NOMO-1 treated with dmso at 0.1 percent for 144 hours (cell line): ENCODE measurements at regions not wholly inside any gene's neighbourhood (a gene's known extent, or its start where the extent isn't known, plus 50 kb on each side); places are given as distances from the start of the nearest gene placed in this dataset.
"Not testable (repeated sequence)": the region's sequence is repeated elsewhere in the genome, so short reads cannot be mapped to it uniquely, and the experiment has no call there.

Source experiments
- DNase-seq: peaks from one replicate; lab custom pipeline; 2025; ENCODE audit not compliant: unreplicated experiment; lab: John Stamatoyannopoulos, UW

DNA sequence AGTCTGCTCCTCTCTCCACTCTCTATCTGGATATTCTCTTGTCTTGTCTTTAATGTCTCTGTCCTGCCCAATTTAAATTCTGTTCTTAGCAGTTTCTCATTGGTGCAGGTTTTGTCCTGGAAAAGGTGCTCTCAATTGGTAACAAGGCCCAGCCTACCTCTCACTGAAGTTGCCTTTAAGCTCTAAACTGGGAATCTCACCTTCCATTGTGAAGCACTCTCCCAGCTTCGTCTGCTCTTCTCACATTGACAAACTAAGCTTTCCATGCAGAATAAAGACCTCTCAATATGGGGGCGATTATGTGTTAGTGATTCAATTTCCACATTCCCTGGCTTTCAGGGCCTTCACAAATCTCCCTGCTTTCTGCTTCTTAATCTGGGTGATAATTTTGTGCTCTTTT is 1712.2 kb downstream of the GRIK2 start:
- DNase-seq = no peak

DNA sequence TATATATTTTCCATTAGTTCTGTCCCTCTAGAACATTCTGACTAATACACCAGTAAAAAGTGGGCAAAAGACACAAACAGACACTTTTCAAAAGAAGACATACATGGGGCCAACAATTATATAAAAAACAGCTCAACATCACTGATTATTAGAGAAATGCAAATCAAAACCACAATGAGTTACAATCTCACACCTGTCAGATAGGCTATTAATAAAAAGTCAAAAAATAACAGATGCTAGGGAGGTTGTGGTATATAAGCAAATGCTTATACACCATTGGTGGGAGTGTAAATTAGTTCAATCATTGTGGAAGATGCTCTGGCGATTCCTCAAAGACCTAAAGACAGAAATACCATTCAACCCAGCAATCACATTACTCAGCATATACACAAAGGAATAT is 1707.8 kb downstream of the GRIK2 start:
- no peak for DNase-seq

DNA sequence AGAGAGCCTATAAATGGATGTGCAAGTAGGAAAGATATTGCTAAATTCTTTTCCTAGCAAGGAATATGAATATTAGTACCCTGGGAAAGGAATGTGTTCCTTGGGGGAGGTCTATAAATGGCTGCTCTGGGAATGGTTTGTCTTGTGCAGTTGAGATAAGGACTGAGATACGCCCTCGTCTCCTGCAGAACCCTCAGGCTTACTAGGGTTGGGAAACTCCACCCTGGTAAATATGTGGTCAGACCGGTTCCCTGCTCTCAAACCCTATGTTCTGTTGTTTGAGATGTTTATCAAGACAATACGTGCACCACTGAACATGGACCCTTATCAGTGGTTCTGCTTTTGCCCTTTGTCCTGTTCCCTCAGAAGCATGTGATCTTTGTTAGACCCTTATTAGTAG is 1698.9 kb downstream of the GRIK2 start:
- DNase-seq = not testable (repeated sequence)

DNA sequence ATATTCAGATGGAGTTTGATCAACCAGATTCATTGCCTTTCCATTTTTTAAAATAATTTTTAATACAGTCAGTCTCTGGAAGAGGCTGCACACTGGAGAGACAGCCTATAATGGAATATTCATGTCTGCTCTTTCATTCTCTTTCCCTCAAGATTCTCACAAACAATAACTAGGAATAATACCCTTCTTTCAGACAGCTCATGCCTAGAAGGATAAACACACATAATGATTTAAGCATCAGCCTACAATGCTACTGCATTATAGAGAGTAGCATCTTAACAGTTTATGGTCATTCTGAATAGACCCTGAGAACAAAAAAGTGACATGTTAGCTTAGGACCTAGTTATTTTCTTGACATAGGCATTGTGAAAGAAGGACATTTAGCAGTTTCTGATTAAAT is 1692.3 kb downstream of the GRIK2 start:
- no peak for DNase-seq

DNA sequence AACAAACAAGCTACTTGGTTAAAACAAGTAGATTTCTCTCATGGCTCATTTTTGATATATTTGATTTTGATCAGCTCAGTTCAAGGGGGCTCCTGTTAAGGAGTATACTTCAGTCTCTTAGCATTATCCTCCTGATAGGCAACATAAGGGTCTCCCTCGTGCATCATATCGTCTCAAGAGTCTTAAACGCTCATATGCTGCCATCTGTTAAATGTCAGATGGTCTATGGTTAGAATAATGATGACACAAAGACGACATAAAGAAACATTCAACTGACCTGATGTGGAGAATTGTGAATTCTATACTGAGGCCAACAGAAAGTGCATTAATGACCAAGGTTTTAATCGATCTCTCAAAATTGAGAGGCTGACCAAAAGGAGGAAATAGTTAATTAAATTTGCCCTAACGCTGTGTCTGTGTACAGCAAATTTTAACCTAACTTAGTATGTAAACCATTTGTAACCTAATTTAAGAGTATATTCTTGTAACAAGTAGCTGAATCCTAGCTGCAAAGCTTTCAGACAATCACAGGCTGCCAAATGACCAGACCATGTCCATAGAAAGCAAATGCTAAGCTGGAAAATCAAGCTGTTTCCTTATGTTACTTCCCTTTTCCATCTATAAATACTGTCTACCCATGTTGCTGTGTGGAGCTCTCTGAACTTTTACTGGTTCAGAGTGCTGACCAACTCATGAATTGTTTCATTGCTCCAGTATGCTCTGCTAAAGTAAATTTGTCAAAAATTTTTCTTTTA is 1688.5 kb downstream of the GRIK2 start:
- DNase-seq = no peak

DNA sequence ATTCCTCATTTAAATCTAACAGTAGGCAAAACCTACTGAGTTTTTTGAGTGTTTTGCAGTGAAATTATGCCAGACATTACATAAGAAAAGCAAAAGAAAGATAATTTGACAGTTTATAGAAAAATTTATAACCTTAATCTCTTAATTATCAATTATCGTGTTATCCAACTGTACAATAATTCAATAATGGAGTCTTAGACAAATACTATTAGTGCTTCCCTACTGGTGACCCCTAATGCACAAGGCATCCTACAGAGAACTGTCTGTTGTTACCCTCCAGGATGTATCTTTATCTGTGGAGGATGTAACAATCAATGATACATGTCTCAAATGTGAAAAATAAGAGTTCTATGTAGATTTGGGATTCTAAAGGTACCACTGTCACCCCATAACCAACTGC is 1687.6 kb downstream of the GRIK2 start:
- DNase-seq = no peak

DNA sequence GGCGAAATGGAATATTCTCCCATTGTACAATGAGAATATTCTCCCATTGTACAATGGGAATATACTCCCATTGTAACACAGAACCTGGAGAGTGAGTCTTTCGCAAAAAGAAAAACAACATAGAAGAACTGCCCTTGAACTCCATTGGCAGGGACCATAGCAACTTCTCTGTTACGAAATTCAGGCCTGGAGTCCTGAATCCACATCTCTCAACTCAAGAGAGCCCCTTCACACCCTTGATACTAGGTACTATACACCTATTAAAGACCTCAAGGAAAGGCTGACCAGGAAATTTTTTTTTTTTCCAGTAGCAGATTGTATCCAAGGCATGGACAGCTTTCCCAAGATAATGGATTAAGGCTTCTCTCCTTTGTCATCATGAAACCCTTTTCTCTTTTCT is 1687.0 kb downstream of the GRIK2 start:
- no peak for DNase-seq

DNA sequence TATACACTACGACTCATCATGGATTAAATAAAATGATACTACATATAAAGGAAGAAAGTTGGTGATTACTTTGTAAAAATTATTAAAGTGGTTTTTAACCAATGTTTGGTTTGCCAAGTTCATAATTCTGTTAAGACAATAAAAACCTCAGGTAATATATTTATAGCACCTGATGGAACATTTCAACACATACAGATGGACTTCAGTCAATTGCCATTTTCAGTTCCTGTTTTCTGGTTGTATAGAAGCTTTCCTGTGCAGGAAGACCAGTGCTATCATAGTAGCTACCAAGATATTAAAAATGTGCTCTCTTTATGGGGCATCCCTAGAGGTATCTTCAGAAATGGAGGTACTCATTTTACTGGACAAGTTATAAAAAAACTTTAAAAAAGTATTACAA is 1686.4 kb downstream of the GRIK2 start:
- DNase-seq = no peak

DNA sequence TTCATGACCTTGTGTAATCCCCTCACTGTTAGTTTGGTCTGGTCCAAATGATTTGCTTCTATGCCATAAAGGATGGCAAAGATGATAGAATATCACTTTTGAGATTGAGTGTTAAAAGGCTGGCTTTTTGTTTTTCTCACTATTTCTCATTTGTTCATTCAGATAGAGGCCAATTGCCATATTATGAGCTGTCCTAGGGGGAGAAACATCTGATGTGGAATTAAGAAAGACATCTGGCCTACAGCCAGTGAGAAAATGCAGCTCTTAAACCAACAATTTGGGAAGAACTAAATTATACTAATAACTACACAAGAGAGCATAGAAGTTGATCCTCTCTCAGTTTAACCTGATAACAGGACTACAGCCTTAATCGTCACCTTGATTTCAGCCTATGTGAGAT is 1668.6 kb downstream of the GRIK2 start:
- DNase-seq = no peak

DNA sequence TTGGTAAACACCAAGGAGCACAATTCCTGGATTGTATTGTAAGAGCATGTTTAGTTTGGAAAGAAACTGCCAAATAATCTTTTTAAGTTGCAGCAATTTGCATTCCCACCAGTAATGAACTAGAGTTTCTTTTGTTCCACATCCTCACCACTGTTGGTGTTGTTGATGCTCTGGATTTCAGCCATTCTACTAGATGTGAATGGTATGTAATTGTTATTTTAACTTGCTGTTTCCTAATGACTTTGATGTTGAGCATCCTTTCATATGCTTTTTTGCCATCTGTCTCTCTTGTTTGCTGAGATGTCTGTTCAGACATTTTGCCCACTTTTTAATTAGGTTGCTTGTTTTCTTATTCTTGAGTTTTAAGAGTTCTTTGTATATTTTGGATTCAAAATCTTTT is 1654.1 kb downstream of the GRIK2 start:
- no peak for DNase-seq

DNA sequence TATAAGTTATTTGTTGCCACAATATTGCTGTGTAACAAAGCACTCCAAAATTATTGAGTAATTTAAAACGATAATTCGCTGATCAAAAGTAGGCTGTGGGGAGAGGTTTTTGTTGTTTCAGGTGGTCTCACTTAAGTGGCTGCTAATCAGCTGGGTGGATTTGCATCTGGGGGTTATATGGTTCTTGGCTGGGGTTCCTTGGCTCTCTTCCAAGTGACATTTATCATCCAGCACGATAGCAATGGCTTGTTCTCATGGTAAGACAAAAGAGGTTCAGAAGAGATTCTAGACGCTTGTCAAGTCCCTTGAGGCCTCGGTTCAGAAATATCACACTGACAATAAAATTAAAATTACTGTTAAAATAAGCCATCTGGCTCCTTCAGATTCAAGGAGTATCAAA is 1648.8 kb downstream of the GRIK2 start:
- no peak for DNase-seq

DNA sequence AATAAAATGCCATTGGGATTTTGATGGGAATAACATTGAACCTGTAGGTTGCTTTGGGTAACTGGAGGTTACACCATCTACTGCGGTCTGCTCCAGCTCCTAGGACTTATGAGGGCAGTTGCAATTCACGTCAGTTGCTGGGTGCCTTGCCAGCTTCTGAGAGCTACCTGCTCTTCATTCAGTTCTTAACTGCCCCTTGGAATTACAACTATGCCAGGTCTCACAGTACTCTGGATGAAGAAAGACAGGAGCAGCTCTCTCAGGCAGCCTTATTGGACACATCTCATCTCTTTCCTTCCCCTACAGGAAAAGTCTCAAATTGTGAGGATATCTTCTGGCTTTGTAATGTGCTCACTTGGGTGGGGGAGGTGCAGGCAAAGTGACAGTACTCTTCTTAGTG is 1643.3 kb downstream of the GRIK2 start:
- no peak for DNase-seq

DNA sequence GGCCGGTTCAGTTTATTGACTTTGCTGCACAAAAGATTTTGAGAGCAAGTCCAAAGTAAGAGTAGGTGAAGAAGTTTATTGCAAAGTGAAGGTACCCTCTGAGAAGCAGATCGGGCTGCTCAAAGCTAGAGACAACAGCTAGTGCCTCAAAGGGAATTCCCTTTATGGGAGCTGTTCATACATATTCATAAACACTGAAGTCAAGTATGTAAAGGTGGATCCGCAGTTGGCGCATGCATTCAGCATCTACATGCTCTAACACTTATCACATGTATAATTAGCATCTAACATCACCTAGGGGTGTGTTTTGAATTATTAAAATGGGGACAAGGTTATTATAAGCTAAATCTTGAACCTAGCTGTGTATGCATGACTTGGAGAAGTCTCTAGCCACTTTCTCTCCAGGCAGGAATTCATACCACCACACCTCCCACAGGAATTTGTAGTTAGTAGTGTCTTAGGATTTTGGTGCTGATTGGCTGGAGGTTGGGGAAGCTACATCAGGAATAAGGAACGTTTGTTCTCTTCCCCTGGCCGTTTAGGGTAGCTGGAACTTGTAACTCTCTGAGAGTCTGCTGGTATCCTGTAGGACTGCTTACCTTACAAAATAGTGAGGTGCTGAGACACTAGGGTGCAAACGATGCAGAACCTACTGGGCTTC is 1633.9 kb downstream of the GRIK2 start:
- DNase-seq = no peak

DNA sequence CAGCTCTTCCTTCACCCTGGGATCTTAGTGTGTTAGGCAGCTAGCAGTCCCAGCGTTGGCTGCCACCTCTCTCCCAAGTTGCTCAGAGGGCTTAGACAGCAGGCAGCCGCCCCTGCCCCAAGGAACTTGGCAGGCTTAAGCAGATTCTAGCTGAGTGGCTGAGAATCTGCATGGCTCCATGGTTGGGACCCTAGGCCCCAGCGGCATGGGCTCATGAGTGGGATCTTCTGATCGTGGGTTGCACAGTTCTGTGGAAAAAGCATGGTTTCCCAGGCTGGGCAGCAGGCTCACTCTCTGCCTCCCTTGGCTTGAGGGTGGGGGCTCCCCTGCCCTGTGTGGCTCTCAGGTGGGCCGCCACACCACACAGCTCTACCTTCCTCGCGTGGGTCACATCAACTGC is 1624.9 kb downstream of the GRIK2 start:
- no peak for DNase-seq

DNA sequence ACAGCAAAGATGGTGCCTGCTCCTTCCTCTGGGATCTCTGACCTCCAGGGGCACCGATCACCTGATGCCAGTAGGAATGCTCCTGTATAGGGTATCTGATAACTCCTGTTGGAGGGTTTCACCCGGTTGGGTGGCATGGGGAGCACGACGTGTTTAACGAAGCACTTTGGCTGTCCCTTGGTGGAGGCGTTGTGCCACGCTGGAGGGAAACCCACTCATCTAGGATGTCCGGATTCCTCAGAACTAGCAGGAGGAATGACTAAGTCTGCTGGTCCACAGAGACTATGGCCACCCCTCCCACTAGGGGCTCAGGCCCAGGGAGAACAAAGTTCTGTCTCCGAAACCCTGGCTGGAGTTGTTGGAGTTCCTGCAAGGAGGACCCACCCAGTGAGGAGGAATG is 1624.4 kb downstream of the GRIK2 start:
- no peak for DNase-seq

DNA sequence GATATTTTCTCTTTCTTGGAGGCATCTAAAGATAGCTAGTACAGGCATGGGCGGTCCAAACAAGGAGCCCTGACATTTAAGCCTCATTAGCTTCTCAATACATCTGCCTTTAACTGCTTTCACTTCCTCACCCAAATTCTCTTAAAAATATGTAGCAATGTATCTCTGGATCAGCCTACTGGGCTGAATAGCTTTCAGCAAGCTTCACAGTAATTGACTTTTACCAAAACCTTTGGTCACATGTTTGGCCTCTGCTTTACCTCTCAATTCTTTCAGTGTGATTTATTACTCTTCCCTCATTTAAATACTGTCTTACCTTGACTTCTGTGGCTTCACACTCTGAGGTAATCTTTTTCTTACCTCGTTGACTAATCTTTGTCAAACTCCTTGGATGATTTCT is 1618.1 kb downstream of the GRIK2 start:
- no peak for DNase-seq

DNA sequence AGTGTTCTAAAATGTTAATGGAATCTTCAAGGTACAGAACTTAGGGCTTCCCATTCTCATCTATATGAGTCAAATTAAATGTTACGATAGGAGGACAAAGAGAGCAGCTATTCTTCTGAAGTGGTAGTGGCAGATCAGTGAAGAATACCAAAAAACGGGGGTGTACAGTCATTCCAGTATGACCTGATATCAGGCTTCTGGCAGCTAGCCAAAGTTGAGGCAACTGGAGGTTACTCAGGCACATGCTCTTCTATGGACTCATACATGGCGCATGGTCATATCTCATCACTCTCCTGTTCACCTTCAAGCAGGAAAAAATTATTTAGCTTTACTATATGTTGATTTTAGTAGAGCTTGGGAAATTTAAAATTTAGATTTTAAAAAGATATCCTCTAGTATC is 1608.8 kb downstream of the GRIK2 start:
- DNase-seq = no peak

DNA sequence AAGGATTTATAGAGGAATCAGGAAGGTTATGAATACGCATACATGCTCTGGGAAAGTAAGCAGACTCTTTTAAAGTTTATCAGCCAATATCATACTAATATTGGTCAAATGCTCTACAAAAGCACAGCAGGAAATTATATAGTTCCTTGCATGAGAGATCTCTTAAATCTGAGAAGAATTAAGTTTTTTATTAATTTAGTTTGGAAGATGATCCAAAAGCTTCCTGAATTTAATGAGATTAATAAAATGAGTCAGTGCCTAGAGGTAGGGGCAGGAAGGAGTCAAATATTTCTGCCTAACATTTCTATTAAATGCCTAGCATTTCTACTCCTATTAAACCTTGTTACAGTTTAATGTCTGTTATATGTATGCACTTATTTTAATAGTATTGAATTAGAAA is 1608.2 kb downstream of the GRIK2 start:
- no peak for DNase-seq

DNA sequence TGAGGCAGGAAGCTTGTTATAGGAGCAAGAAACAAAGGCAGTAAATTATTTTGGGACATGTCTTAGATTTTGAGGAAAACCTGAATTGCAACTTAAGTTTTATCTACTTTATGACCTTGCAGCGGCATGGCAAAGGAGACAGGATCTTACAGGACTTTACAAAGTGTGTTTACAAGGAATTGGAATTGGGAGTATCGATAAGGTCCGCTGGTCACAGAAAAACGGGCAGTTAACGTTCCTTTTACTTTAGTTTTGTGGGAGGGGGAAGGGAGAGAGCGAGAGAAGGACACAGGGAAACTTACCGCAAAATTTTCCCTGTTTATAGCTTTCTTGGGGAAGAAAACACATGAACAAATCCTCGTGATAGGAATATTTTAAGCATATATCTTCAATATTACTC is 1607.2 kb downstream of the GRIK2 start:
- no peak for DNase-seq

DNA sequence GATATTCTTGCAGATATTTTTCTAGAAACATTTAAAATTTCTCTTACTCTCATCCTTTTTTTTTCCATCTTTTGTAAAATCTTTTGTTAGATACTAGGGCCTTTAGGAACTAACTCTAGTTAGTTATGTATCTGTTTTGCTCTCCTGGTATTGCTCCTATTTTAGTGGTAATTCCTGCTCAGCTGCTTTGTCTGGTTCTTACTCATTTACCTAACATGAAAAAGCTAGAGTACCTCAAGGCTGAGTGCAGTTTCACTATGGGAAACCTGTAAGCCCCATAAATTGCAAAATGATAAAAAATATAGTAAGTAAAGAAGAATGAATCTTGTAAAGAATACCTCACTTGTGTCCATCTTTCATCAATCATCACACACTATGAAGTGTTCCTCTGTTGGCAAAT is 1602.0 kb downstream of the GRIK2 start:
- no peak for DNase-seq

DNA sequence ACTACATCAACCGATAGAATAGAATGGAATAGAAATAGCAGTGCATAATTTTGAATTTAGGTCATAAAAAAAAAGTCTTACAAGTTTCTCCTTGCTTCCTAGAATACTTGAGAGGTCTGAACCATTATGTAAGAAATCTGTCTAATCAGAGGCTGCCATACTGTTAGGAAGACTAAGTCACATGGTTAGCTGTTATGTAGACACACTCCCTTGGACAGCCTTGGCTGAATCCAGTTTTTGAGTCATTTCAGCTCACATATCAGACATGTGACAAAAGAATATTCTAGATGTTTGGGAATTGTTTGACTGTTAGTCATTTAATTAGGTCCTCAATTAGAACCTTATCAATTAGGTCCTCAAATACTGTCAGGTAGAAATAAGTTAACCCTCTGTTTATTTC is 1601.4 kb downstream of the GRIK2 start:
- DNase-seq = no peak

DNA sequence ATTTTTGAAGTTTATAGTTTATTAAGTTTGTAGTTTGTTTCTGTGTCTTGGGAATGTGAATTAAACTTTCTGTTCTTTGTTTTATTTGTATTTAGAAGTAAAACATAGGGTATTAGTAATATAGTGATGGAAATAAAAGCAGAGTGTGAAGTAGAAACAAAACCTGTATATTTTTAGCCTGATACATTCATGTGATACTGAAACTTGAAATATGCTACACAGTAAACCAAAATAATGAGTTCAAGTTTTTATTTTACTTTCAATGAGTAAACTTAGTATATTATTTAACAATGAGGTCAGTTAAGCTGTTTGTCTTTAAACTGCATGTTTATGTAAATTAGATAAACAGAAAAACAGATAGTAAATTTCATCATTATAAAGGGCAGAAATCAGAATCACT is 1592.6 kb downstream of the GRIK2 start:
- no peak for DNase-seq

DNA sequence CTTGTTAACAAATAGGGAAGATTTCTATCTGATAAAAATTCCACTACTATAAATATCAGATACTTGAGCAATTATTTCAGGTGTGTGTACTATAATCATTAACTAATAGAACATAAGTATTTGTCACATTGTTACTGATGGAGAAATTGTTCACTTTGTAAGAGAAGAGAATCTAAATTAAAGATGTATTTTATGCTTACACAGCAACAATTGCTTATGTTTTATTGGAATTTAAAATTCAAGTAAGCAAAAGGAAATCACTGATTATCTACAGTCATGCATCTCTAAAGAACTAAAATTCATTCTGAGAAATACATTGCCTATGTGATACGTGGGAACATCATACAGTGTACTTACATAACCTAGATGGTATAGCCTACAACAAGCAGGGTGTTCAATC is 1590.8 kb downstream of the GRIK2 start:
- no peak for DNase-seq
